CD4-positive, alpha-beta T cell treated with Interleukin-4 for 1 hour (primary cell): ENCODE measurements at regions not wholly inside any gene's neighbourhood (a gene's known extent, or its start where the extent isn't known, plus 50 kb on each side); places are given as distances from the start of the nearest gene placed in this dataset.
"Not testable (repeated sequence)": the region's sequence is repeated elsewhere in the genome, so short reads cannot be mapped to it uniquely, and the experiment has no call there.

Experiments used
- DNase-seq, 2 donors: peaks; one replicate each; pipeline ENCODE4 v3.0.0-alpha.2; 2020 to 2022

- no peak for DNase-seq
Measured at GRCh38 chr5:113723021-113723420, 209.5 kb downstream of the YTHDC2 start.

- no peak for DNase-seq
Measured at GRCh38 chr5:113735751-113736150, 222.3 kb downstream of the YTHDC2 start.

GRCh38 chr5:113742176-113742575 lies 228.7 kb downstream of the YTHDC2 start:
- no peak for DNase-seq

GRCh38 chr5:113742639-113743038 lies 229.1 kb downstream of the YTHDC2 start:
- no peak for DNase-seq

GRCh38 chr5:113748403-113748802 lies 234.9 kb downstream of the YTHDC2 start:
- DNase-seq = no peak

GRCh38 chr5:113749334-113749733 lies 235.8 kb downstream of the YTHDC2 start:
- DNase-seq = no peak

GRCh38 chr5:113753182-113753581 lies 239.7 kb downstream of the YTHDC2 start:
- DNase-seq = not testable (repeated sequence)

GRCh38 chr5:113755516-113755915 lies 242.0 kb downstream of the YTHDC2 start:
- DNase-seq = no peak

GRCh38 chr5:113757508-113757907 lies 244.0 kb downstream of the YTHDC2 start:
- DNase-seq = no peak

GRCh38 chr5:113759505-113759904 lies 246.0 kb downstream of the YTHDC2 start:
- no peak for DNase-seq

GRCh38 chr5:113760486-113760885 lies 247.0 kb downstream of the YTHDC2 start:
- no peak for DNase-seq

GRCh38 chr5:113761594-113761993 lies 248.1 kb downstream of the YTHDC2 start:
- no peak for DNase-seq

- no peak for DNase-seq
Measured at GRCh38 chr5:113764382-113764781, 250.9 kb downstream of the YTHDC2 start.

GRCh38 chr5:113766827-113767226 lies 253.3 kb downstream of the YTHDC2 start:
- not testable (repeated sequence) for DNase-seq

- no peak for DNase-seq
Measured at GRCh38 chr5:113770648-113771047, 257.2 kb downstream of the YTHDC2 start.

GRCh38 chr5:113771483-113771882 lies 258.0 kb downstream of the YTHDC2 start:
- DNase-seq = no peak

GRCh38 chr5:113776168-113776567 lies 262.7 kb downstream of the YTHDC2 start:
- no peak for DNase-seq

GRCh38 chr5:113776832-113777525 lies 263.5 kb downstream of the YTHDC2 start:
- DNase-seq = no peak

GRCh38 chr5:113778147-113778546 lies 264.7 kb downstream of the YTHDC2 start:
- DNase-seq = no peak

- DNase-seq = no peak
Measured at GRCh38 chr5:113788141-113788655, 274.7 kb downstream of the YTHDC2 start.

GRCh38 chr5:113789769-113790168 lies 276.3 kb downstream of the YTHDC2 start:
- no peak for DNase-seq

GRCh38 chr5:113792806-113793205 lies 279.3 kb downstream of the YTHDC2 start:
- DNase-seq = no peak

- DNase-seq = no peak
Measured at GRCh38 chr5:113794981-113795380, 281.5 kb downstream of the YTHDC2 start.

GRCh38 chr5:113800686-113801085 lies 287.2 kb downstream of the YTHDC2 start:
- DNase-seq = no peak

- no peak for DNase-seq
Measured at GRCh38 chr5:113804264-113804663, 290.8 kb downstream of the YTHDC2 start.
